Fibroblast of lung (primary cell): ENCODE measurements at regions not wholly inside any gene's neighbourhood (a gene's known extent, or its start where the extent isn't known, plus 50 kb on each side); places are given as distances from the start of the nearest gene placed in this dataset.

Experiments used
- DNase-seq, 2 donors: peaks; one replicate each; pipeline versions ENCODE4 v3.0.0 to v3.0.0-alpha.2; 2010; ENCODE audit warnings: low read depth in 2 of 2
- H2AFZ ChIP-seq: 2 replicates; pipeline ENCODE4 v1.5.1; 2012; ENCODE audit warnings: low read length, control low read depth, inconsistent platforms
- H3K27ac ChIP-seq: 2 replicates; pipeline ENCODE4 v1.5.1; 2011; ENCODE audit warnings: low read length, control low read depth; ENCODE audit not compliant: insufficient read depth
- H3K27me3 ChIP-seq: 2 replicates; pipeline ENCODE4 v1.5.1; 2011; ENCODE audit warnings: mild to moderate bottlenecking, low read length; ENCODE audit not compliant: control insufficient read depth, insufficient read depth
- H3K36me3 ChIP-seq: 2 replicates; pipeline ENCODE4 v1.5.1; 2011; ENCODE audit warnings: low read length; ENCODE audit not compliant: control insufficient read depth, insufficient read depth
- H3K4me1 ChIP-seq: 2 replicates; pipeline ENCODE4 v1.5.1; 2011; ENCODE audit warnings: low read length; ENCODE audit not compliant: control insufficient read depth, insufficient read depth; ENCODE audit errors: extremely low read depth
- H3K4me2 ChIP-seq: 2 replicates; pipeline ENCODE4 v1.5.1; 2011; ENCODE audit warnings: low read length, control low read depth; ENCODE audit not compliant: insufficient read depth; ENCODE audit errors: extremely low read depth
- H3K4me3 ChIP-seq, 4 experiments: fragments of 200-600 bp in 1 of 4; sonication (generic) in 1 of 4; replicated peaks in 1 of 4; 2 replicates each; pipeline ENCODE4 v1.5.1; 2011 to 2016; ENCODE audit warnings: low read length in 4 of 4, low read depth in 3 of 4, mild to moderate bottlenecking in 3 of 4, control low read depth in 2 of 4, inconsistent platforms in 1 of 4, mixed read lengths in 1 of 4; ENCODE audit not compliant: insufficient read depth in 1 of 4; ENCODE audit errors: control extremely low read depth in 1 of 4
- H3K79me2 ChIP-seq: 2 replicates; pipeline ENCODE4 v1.5.1; 2012; ENCODE audit warnings: mild to moderate bottlenecking, low read length, inconsistent platforms; ENCODE audit not compliant: control insufficient read depth, insufficient read depth
- H3K9ac ChIP-seq: 2 replicates; pipeline ENCODE4 v1.5.1; 2011; ENCODE audit warnings: mild to moderate bottlenecking, low read length, control low read depth; ENCODE audit not compliant: insufficient read depth
- H3K9me3 ChIP-seq: 2 replicates; pipeline ENCODE4 v1.5.1; 2012; ENCODE audit warnings: low read depth, low read length; ENCODE audit not compliant: control insufficient read depth, insufficient read depth
- H4K20me1 ChIP-seq: 2 replicates; pipeline ENCODE4 v1.5.1; 2011; ENCODE audit warnings: low read length; ENCODE audit not compliant: control insufficient read depth, insufficient read depth; ENCODE audit errors: extremely low read depth
- CTCF ChIP-seq, 2 donors: IDR thresholded peaks in 1 of 2; conservative IDR thresholded peaks in 1 of 2; 1 replicate in 1 of 2; 2 replicates in 1 of 2; pipeline ENCODE4 v1.5.1; 2011 to 2012; ENCODE audit warnings: low read length in 2 of 2, control low read depth in 1 of 2, inconsistent platforms in 1 of 2, low read depth in 1 of 2, mild to moderate bottlenecking in 1 of 2
- EZH2 ChIP-seq: IDR thresholded peaks from 2 replicates; pipeline ENCODE4 v1.5.1; 2012; ENCODE audit warnings: low read length, control low read depth, mild to moderate bottlenecking; ENCODE audit errors: missing control alignments

DNA sequence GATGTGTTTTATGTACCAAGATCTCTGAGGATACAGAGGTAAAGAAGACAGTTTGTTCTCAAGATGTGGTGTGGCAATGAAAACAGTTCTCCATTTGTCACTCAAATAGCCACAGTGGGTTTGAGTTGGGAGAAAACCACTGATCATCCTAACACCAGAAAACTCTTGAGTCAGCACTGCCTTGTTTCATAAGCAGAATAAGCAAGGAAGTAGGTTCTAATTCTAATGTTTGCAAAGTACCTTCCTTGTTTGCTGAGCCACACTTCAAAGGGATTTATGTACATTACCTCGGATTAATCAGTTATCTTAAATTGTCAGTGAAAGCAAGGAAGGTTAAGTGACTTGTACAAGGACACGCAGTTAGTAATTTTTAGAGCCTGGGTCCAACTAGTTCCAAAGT is 107.8 kb upstream of the BOC start:
- no peak overlapping the region for H3K4me3 ChIP-seq
- no peak for DNase-seq
- H3K27me3 ChIP-seq = peaks cover 3% of the 10 kb centered on the region
- no peaks in the 10 kb centered on the region for H3K9me3 ChIP-seq
- no peak for TF ChIP-seq EZH2
- TF ChIP-seq CTCF (conservative IDR thresholded peaks at IDR 0.05 in 1 of 2, IDR thresholded peaks at IDR 0.05 in 1 of 2; ENCODE audit: low read depth in 1 of 2, low read length in 2 of 2) = no peak
- no peaks in the 10 kb centered on the region for H3K36me3 ChIP-seq
- H4K20me1 ChIP-seq = no peaks in the 10 kb centered on the region
- H3K4me2 ChIP-seq = no peak overlapping the region
- H3K4me1 ChIP-seq = no peaks in the 10 kb centered on the region
- H3K79me2 ChIP-seq = no peaks in the 10 kb centered on the region
- H3K9ac ChIP-seq = no peak overlapping the region
- H2AFZ ChIP-seq = no peak overlapping the region
- no peak overlapping the region for H3K27ac ChIP-seq

- Histone ChIP-seq H3K4me2 (no peak overlapping the region), H3K36me3 (no peaks in the 10 kb centered on the region), H3K4me1 (no peaks in the 10 kb centered on the region), H3K27me3 (peaks cover 3% of the 10 kb centered on the region), H3K9ac (no peak overlapping the region), H3K79me2 (no peaks in the 10 kb centered on the region), H3K9me3 (no peaks in the 10 kb centered on the region), H2AFZ (no peak overlapping the region), H3K4me3 (no peak overlapping the region), H4K20me1 (no peaks in the 10 kb centered on the region), H3K27ac (no peak overlapping the region)
- DNase-seq = no peak
- no peak for TF ChIP-seq EZH2
- no peak for TF ChIP-seq CTCF (conservative IDR thresholded peaks at IDR 0.05 in 1 of 2, IDR thresholded peaks at IDR 0.05 in 1 of 2; ENCODE audit: low read depth in 1 of 2, low read length in 2 of 2)
These were observed 106.8 kb upstream of the BOC start for GRCh38 chr3:113104357-113105092.

- no peak overlapping the region for H3K9ac ChIP-seq
- H3K27ac ChIP-seq = no peak overlapping the region
- no peaks in the 10 kb centered on the region for H3K36me3 ChIP-seq
- H3K27me3 ChIP-seq = peaks cover 3% of the 10 kb centered on the region
- H3K4me1 ChIP-seq = no peaks in the 10 kb centered on the region
- H3K4me2 ChIP-seq = no peak overlapping the region
- DNase-seq = no peak
- no peaks in the 10 kb centered on the region for H3K9me3 ChIP-seq
- no peak overlapping the region for H2AFZ ChIP-seq
- no peak overlapping the region for H3K4me3 ChIP-seq
- H4K20me1 ChIP-seq = no peaks in the 10 kb centered on the region
- no peaks in the 10 kb centered on the region for H3K79me2 ChIP-seq
- TF ChIP-seq CTCF (conservative IDR thresholded peaks at IDR 0.05 in 1 of 2, IDR thresholded peaks at IDR 0.05 in 1 of 2; ENCODE audit: low read depth in 1 of 2, low read length in 2 of 2) = no peak
These were observed 106.3 kb upstream of the BOC start for GRCh38 chr3:113105093-113105449.
